ELR (cell line): ENCODE measurements at regions not wholly inside any gene's neighbourhood (a gene's known extent, or its start where the extent isn't known, plus 50 kb on each side); places are given as distances from the start of the nearest gene placed in this dataset.
A peak's percentile ranks its signal among the peaks of the same experiment; 100 is the strongest.
"Not testable (repeated sequence)": the region's sequence is repeated elsewhere in the genome, so short reads cannot be mapped to it uniquely, and the experiment has no call there.

ENCODE experiments used
- DNase-seq: peaks from one replicate; pipeline ENCODE4 v3.0.0-alpha.2; 2015; ENCODE audit warnings: low read depth

DNA sequence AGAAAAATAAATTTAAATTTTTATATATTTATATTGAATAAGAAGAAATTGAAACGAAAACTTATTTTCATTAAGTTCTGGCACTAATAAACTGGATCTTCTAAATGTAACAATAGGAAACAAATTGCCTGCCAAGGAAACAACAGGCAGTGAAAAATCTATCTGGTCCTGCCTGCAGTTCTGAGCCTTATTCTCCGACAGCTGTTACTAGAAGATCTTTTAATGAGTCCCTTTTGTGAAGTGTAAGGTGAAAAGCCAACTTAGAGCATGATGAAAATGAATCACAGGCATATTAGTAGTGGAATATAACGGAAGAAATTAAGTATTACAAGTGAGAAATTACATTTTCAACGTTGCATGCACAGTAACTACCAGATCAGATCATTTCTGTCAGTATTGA lies 1002.7 kb upstream of the PCDH20 start:
- no peak for DNase-seq

DNA sequence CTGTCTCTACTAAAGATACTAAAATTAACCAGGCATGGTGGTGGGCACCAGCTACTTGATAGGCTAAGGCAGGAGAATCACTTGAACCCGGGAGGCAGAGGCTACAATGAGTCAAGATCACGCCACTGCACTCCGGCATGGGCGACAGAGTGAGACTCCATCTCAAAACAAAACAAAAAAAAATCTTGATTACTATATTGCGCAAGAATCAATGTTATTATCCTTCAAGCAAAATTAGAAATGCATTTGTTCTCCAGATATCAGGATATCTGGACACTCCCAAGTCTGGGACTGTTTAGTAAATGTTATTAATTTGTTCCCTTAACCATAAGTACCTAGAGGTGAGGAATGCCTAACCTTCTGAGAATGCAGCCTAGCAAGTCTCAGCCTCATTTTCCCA lies 992.2 kb upstream of the PCDH20 start:
- no peak for DNase-seq

DNA sequence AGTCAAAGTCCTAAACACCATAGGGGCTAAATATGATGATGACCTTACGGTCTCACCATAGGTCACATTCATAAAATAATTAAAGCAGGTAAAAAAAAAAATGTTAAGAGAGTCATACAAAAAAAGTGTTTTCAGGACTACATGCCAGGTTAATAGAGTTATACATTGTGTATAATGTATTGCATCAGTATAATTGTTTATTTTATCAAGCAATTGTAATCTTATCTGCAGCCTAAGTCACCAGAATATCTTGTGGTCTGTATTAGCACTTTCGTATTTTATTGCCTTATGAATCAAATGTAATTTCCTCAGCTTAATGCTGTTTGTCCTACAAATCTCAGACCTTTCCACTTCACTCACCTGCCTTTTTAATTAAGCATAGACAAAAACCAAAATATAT lies 972.9 kb upstream of the PCDH20 start:
- DNase-seq = no peak

DNA sequence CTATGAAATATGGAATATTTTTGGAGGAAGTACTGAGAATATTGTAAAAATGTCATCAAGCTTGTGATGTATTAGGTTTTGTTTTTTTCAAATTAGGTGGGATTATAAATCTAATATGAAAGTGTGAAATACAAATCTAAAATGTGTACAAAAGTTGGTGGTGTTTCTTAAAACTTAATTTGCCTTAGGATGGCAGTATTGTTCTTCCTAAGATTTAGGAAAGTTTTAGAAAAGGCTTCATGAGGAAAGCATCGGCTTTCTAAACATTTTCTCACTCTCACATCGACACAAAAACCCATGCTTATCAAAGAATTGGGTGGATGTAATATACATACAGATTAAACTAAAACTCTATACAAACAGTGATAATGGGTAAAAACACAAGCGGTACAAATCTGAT lies 972.0 kb upstream of the PCDH20 start:
- DNase-seq = peak; percentile 58

DNA sequence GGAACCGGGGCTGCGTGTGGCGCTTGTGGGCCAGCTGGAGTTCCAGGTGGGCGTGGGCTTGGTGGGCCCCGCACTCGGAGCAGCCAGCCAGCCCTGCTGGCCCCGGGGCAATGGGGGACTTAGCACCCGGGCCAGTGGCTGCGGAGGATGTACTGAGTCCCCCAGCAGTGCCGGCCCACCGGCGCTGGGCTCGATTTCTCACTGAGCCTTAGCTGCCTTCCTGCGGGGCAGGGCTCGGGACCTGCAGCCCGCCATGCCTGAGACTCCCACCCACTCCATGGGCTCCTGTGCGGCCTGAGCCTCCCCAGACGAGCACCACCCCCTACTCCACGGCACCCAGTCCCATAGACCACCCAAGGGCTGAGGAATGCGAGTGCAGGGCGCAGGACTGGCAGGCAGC lies 963.6 kb upstream of the PCDH20 start:
- not testable (repeated sequence) for DNase-seq

DNA sequence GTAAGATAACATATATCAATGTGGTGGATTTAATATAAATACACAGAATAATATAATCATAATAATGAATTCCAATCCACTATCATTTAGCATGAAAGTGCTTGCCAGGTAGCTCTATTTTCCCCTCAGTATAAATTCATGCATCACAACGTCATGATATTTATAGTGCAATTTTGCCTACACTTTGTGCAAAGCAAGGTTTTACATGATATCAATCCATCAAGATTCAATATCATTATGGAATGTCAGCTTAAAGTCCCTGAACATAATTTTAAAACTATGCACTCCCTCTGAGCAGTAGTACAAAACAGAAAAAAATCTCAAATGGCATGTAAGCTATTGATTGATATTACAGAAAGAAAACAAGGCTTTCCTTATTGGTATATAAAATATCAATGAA lies 962.2 kb upstream of the PCDH20 start:
- no peak for DNase-seq

DNA sequence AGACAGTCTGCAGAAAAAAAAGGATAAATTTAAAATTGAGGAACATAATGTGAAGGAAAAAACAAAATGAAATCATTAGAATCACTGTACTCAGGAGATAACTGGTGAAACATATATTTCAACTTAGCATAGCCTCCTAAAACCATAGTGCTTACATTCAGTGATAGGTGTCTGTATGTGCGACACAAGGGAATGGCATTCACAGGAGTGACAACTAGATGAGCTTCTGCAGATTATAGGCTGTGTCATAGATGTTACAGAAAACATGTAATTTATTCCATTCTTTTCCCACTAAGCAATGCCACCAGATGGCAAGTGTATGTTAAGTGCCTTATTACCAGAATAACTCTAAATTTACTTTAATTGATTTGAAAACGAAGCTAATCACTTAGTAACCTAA lies 960.0 kb upstream of the PCDH20 start:
- peak; percentile 32 for DNase-seq

DNA sequence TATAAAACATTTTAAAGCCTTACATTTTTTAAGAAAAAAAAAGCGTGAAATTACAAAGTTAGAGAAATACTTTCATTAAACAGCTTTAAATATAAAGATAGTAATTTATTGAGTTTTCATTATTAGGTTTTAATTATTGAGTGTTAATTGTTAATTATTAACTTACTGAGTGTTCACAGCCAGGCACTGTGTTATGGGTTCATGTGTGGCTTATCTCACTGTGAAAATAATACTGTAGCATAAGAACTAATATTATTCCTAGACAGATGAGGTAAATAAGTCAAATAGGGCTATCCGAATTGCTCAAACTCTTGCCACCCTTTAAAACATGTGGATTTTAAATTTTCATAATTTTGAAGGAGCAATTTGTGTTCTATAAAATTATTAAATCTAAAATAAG lies 956.1 kb upstream of the PCDH20 start:
- no peak for DNase-seq

DNA sequence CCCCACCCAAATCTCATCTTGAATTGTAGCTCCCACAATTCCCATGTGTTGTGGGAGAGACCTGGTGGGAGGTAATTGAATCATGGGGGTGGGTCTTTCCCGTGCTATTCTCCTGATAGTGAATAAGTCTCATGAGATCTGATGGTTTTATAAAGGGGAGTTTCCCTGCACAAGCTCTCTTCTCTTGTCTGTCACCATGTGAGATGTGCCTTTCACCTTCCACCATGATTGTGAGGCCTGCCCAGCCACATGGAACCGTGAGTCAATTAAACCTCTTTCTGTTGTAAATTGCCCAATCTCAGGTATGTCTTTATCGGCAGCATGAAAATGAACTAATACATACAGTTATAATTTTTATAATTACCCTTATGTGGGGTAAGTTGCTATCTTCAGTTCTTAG lies 952.3 kb upstream of the PCDH20 start:
- DNase-seq = not testable (repeated sequence)

DNA sequence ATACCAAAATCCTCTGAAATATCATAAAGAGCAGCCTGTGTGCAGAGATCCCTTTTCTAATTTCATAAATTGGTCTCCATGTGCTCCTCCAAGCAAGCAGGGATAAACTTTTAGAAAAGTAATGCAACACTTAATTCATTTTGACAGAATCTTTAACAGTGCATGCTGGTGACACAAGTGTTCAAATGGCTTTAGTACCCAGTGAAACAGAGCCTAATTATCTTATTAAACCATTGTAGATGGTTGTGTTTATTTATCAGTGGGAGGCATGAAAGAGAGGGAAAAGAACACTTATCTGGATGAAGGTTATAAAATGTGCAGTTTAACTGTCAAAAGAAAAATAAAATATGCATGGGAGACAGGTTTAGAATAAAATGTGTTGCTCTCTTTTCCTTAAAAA lies 945.0 kb upstream of the PCDH20 start:
- no peak for DNase-seq

DNA sequence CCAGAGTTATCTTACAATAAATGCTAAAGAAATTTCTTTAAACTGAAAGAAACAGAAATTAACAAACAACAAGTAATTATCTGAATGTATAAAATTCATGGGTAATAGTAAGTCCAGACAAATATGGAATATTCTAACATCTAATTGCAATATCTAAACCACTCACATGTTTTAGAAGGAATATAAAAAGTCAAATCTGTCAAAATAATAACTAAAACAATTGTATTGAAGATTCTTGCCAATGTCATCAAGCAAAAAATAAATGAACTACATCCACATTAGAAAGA lies 942.9 kb upstream of the PCDH20 start:
- no peak for DNase-seq

DNA sequence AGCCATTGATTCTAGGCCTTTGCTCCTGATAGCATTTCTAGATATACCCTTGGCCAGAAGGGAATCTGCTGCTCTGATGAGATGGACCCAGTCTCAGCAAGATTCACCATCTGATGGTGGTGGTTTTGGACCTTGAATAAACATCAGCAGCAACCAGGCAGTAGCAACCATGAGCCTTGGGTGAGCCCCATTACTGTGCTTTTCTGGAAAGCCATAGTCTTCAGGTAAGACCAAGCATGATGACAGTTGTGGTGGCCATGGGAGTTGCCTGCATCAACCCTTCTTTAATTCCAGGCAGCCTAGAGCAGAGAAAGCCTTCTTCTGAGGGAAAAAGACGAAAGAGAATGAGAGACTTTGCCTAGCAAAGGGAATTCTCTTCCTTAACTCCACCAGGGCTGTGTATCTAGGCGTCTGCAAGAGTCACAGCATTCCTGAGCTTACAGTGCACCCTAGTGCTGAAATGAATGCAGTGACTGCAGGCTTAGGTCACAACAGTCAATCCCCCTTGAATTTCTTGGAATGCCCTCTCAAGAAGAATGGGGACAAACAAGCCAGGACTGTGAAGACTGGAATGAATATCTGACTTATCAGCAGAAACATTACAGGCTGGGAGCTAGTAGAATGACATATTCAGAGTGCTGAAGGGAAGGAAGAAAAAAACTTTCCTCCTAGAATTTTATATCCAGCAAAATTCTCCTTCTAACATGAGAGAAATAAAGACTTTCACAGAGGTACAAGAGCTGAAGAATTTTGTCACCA lies 942.4 kb upstream of the PCDH20 start:
- peak; percentile 79 for DNase-seq

DNA sequence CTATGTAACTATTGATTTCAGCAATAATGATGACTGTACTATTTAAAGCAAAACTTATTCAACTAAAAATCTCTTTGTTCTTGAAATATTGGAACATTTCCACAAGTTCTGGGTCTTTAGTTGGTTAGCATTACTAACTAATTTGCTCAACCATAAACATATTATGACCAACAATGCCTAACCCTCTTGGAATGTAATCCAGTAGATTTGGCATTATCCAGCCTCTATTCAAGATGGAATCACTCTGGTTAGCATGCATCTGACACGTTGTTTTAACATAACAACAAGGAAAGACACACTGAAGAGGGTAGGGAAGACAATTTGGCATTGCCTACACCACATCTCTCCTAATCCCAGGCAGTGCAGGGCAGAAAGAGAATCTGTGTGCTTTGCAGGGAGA lies 941.3 kb upstream of the PCDH20 start:
- peak; percentile 55 for DNase-seq

DNA sequence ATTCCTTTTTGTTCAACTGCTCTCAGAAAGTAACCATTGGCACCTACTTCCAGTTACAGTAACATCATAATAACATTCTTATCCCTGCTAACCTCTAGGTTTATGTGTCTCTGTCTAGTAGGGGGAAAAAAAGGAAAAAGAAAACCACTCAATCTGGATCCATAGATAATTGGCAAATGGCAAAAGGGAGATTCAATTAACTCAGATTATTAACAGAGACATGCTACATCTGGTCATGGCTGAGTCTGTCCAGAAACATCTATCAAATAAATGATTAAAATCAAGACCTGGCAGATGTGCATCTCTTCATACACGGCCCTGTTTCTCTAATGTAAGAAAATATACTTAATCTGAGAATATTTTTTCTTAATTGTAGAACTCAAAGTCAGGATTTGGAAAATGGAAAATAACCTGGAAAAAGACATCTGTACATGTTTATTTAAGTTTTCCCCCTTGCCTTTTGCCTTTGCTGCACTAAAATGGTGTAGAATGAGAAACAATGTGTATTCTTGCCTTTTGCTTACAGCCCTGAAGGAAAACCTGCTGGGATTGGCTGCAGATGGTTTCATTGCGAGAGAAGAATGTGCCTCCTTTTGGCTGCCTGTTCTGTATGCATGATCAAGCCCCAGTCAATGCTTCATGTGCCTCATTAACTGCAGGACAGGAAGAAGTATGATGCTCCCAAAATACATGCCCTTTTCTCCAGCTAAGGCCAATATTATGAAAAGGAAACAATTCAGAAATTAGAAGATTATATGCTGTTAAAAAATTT lies 921.6 kb upstream of the PCDH20 start:
- DNase-seq = no peak

DNA sequence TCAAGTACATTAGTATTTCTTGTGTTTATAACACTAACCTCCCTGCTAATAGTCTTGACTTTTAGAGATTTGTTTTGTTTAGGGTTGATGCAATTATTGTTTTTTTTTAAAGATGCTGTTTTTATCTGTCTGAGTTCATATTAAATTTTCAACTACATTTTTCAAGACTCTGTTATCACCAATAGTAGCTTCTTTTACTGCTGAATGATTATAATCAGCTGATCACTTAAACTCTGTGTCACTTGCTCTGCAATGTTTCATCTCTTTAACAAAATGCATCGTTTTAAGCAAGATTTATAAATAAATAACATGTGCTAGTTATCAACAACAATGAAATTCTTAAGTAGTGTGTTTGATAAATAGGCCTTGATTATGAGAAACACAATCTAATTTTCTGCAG lies 920.9 kb upstream of the PCDH20 start:
- DNase-seq = no peak

DNA sequence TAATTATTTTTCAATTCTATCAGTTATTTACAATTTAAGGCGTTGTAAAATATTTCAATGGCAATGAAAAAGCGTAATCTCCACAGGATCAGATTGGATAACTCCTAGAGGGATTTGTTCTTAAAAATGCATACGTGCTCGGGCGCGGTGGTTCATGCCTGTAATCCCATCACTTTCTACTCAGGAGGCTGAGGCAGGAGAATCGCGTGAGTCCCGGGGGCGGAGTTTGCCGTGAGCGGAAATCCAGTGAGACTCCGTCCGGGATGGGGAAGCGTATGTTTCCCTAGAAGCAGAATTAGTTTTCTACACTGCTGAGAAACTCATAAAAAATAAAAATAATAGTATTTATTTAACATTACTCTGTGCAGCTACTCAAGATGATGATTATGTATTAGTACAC lies 917.8 kb upstream of the PCDH20 start:
- DNase-seq = no peak

DNA sequence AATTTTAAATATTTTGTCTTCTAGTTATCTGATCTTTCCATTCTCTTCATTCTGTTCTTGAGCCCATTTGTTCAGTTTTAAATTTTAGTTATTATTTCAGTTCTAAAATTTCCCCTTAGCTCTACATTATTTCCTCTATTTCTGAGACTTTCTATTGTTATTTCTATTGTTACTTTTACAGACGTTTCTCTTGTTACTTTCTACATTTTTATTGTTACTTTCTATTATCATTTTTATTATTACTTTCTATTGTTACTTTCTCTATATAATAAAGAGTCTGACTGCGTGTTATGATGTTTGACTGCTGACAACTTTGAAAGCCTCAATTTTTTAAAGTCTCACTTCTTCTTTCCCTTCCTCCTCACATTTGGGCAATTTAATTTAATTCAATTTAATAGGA lies 915.7 kb upstream of the PCDH20 start:
- DNase-seq = no peak

DNA sequence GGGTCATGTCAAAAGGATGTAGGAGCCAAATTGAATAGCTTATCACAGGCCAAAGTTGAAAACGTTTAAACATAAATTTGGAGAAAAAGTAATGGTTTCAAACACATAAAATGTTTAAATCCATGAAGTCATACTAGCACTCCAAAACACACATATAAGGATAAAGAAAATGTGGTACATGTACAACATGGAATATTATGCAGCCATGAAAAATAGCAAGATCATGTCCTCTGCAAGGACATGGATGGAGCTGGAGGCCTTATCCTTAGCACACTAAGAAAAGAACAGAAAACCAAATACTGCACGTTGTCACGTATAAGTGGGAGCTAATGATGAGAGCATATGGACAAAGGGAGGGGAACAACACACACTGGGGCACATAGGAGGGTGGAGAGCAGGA lies 911.7 kb upstream of the PCDH20 start:
- DNase-seq = no peak

DNA sequence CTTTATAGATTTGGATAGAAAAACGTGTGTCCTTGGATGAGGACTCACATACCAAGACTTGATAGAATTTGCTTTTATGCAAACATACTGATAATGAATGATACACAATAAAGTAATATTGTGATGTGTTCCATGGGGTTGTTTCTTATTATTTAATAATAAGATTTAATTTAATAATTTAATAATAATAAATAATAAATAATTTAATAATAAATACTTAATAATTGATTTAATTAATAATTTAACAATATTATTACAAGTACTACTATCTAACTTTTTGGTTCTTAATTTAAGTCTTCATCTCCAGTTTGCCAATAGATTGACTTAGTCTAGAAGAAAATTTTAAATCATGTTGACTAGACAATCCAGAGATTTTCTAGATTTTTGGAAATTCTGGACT lies 909.2 kb upstream of the PCDH20 start:
- no peak for DNase-seq

DNA sequence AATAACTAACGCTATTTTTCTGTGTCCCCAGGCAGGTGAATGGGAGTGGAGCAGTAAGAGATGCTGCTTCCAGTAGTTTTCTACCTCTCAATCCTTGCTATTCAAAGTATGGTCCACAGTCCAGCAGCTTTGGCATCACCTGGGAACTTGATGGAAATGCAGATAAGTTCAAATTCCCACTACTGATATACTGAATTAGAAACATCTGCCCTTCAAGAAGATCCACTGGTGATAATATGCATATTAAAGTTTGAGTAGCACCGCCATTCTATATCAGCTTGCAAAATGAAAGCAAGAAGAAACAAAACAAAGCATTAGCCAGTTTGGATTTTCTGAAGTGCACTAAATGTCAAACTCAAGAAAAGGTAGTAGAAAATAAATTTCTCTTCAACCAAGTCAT lies 906.2 kb upstream of the PCDH20 start:
- DNase-seq = no peak

DNA sequence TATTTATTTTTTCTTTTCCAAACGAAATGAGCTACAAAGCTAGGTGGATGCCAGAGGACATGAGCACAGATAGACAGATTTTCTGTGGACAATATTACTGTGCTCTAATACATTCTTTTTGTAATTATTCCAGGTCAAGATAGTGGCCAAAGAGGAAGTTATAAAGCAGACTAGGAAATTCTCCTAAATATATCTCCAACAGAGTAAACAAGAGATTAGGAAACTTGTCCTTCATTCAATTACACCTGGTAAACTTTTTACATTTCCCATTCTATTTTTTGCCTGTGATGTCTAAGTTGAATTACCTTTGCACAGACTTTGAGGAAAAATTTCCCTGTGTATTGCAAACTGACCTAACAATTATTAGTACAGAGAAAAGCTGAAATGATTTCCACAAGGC lies 905.5 kb upstream of the PCDH20 start:
- no peak for DNase-seq

DNA sequence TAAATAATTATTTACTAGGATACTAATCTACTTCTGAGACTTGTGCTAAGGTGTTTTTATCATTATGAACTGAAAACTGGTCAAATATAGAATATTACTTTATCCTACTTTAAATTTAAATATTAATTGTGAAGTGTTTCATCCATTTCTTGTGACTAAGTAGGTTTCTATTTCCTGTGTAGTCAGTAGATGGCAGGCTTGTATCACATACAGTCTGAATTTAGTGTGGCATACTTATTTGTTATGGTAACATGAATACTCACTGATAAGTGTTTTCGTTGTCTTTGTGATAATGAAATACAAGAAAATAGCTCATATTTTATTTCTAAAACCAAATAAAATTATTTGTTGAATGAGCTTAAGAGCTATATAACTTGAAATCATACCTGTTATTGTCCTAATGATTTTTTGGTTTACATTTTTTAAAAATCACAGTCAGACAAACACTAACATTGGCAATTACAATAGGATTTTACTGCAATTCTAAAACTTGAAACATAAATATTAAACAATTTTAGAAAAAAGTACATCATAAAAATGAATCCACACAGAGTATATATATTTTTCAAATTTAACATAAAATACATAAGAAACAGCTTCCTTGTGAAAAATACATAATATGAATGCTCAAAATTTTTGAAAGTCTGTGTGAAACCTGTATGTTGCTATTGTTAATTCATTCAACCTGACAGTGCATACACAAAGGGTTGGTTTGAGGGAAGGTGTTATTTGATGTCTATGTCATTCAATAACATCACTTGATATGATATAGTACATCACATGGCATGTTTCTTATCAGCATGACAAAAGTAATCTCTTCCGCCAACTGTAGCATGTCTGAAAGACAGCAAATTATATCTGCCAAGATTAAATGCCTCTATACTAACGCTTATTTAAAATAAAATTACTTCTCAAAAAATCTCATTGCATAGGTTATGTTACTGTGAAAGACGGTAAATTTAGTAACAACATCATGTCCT lies 904.8 kb upstream of the PCDH20 start:
- peak; percentile 70 for DNase-seq

DNA sequence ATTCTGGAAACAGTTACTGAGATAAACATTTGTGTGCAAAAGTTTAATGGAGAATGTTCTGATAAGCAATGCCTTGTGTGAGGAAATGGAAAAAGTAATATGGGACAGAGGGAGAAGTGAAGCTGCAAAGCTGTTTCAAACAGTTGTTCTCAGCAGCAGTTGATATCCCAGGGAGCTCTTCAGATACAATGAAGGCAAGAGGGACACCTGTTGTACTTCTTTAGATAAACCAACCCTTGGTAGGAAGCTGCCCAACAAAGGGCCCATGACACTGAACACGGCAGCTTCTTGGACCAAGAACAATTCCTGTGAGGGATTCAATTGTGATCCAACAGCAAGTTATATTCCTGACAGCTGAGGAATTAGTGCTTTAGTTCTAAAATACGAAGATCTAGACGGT lies 894.3 kb upstream of the PCDH20 start:
- DNase-seq = no peak
